ENCODE measurements at regions not wholly inside any gene's neighbourhood (a gene's known extent, or its start where the extent isn't known, plus 50 kb on each side); places are given as distances from the start of the nearest gene placed in this dataset.

DNA sequence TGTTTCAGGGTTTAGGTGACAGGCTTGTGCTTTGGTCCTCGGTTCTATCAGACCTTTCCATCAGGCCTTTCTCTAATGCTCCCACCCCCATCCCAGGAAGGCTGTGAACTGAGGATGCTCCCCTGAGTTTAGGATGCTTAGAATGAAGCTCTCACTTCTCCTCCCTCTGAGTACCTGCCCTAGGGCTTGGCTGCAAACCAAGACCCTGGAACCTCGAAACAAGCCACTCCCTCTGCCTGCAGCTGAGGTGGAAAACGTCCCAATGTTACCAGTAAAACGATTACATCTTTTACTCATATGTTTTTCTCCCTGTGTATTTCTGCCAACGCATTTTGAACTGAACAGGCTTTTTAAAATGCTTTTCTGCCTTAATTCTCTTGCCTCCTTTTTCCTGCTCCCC is 54.5 kb upstream of the BMAL1 start:
- H3K36me3 ChIP-seq (ENCODE audit: control insufficient read depth, insufficient read depth, low read length) = no peaks in the 10 kb centered on the region
- H3K27me3 ChIP-seq (replicated peaks; ENCODE audit: control insufficient read depth, insufficient read depth, low read length) = peaks cover 3% of the 10 kb centered on the region; the same call in 1 of the 2 replicates
- no peak for DNase-seq (ENCODE audit: extremely low read depth, insufficient read length)
- TF ChIP-seq, protein P1, sequence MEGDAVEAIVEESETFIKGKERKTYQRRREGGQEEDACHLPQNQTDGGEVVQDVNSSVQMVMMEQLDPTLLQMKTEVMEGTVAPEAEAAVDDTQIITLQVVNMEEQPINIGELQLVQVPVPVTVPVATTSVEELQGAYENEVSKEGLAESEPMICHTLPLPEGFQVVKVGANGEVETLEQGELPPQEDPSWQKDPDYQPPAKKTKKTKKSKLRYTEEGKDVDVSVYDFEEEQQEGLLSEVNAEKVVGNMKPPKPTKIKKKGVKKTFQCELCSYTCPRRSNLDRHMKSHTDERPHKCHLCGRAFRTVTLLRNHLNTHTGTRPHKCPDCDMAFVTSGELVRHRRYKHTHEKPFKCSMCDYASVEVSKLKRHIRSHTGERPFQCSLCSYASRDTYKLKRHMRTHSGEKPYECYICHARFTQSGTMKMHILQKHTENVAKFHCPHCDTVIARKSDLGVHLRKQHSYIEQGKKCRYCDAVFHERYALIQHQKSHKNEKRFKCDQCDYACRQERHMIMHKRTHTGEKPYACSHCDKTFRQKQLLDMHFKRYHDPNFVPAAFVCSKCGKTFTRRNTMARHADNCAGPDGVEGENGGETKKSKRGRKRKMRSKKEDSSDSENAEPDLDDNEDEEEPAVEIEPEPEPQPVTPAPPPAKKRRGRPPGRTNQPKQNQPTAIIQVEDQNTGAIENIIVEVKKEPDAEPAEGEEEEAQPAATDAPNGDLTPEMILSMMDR (IDR thresholded peaks at IDR 0.05; ENCODE audit: insufficient read depth, low read length, poor library complexity, severe bottlenecking) = no peak
- H3K4me3 ChIP-seq (replicated peaks; ENCODE audit: low read depth, low read length) = no peak overlapping the region

DNA sequence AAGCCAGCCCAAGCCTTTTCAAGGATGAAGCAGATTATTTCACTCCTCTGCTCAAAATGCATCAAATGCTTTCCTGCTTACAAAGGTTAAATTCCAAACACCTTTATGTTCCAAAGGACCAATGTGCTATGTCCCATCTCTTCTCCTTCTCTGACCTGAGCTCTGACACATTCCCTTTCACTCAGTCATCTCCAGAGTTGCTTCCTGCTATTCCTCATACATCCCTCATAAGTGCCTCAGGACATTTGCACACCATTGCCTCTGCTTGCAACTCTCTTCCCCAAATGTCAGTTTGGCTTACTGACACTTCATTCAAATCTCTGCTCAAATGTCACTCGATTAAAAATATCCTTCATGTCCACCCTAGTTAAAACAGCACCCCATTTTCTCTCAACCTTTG is 53.3 kb upstream of the BMAL1 start:
- no peak for DNase-seq (ENCODE audit: extremely low read depth, insufficient read length)
- Histone ChIP-seq H3K36me3 (ENCODE audit: control insufficient read depth, insufficient read depth, low read length) (no peaks in the 10 kb centered on the region), H3K27me3 (replicated peaks; ENCODE audit: control insufficient read depth, insufficient read depth, low read length) (peaks cover 3% of the 10 kb centered on the region; the same call in 1 of the 2 replicates), H3K4me3 (replicated peaks; ENCODE audit: low read depth, low read length) (no peak overlapping the region)
- TF ChIP-seq, protein P1 (IDR thresholded peaks at IDR 0.05; ENCODE audit: insufficient read depth, low read length, poor library complexity, severe bottlenecking) = no peak

DNA sequence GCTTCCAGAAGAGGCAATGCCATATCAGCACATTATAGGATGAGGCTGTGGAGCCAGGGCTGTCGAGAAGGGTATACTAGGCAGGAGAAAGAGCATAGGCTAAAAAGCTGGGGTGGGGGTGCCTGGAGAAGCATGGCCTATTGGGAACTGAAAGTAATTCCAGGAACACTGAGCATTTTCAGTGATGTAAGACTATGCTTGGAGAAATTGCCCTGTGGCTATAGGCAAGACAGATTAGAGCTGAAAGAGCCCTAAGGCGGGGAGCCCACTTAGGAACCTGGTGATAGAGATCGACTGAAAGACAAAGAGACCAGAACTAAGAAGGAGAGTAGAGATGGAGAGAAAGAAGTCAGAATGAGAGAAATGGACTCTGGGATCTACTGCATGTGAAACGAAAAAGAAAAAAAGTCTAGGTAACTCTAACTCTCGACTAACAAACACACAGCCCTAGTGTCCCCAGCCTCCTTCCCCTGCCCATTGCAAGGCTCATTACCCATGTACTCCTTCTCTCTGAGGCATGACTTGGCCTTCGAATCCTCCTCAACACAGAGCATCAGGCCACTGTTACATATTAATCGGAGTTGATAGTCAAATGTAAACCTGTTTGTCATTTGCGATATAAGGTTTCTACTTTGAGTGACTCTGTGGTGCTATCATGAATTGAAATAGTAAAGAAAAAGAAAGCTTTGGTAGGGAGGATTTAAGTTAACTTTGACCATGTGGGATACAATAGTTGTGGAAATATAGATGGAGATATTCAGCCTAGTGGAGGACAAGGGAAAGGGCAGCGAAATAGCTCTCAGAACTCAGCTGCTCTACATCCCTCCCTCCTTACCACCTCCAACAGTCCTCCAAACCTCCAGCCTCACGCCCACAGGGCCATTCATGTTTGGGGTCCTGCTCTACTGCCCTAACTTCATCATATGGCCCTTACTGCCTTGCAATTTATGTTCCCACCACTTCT is 52.3 kb upstream of the BMAL1 start:
- Histone ChIP-seq H3K36me3 (ENCODE audit: control insufficient read depth, insufficient read depth, low read length) (no peaks in the 10 kb centered on the region), H3K4me3 (replicated peaks; ENCODE audit: low read depth, low read length) (no peak overlapping the region), H3K27me3 (replicated peaks; ENCODE audit: control insufficient read depth, insufficient read depth, low read length) (peaks cover 3% of the 10 kb centered on the region; the same call in 1 of the 2 replicates)
- no peak for DNase-seq (ENCODE audit: extremely low read depth, insufficient read length)
- TF ChIP-seq, protein P1 (IDR thresholded peaks at IDR 0.05; ENCODE audit: insufficient read depth, low read length, poor library complexity, severe bottlenecking) = no peak

DNA sequence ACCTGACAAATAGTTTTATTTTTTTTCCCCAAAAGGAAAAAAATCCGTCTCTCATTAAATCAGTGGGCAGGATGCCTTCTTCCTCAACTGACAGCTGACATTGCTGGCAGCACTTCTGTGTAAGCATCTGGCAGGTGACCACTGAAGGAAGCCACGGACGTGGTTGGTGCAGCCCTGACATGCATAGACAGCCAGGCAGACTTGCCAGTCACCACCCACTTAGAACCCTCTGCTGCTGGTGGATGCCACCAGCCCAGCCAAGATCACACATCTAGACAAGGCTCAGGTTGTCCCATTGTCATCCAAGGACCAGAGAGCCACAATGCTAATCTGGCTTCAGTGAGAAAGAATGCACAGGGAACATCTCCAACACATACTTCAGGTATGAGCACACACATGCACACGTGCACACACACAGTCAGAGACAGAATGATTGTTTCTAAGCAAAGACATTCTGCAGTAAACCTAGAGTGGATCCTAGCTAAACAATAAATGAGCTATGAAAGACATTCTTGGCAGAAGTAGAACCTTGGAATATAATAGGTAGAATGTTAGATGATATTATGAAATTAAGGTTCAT is 49.8 kb upstream of the BMAL1 start:
- Histone ChIP-seq H3K36me3 (ENCODE audit: control insufficient read depth, insufficient read depth, low read length) (no peaks in the 10 kb centered on the region), H3K27me3 (replicated peaks; ENCODE audit: control insufficient read depth, insufficient read depth, low read length) (peaks cover 3% of the 10 kb centered on the region; the same call in 1 of the 2 replicates), H3K4me3 (replicated peaks; ENCODE audit: low read depth, low read length) (no peak overlapping the region)
- TF ChIP-seq, protein P1 (IDR thresholded peaks at IDR 0.05; ENCODE audit: insufficient read depth, low read length, poor library complexity, severe bottlenecking) = no peak
- no peak for DNase-seq (ENCODE audit: extremely low read depth, insufficient read length)
